Astrocyte (in vitro differentiated cells and primary cell): ENCODE measurements at regions not wholly inside any gene's neighbourhood (a gene's known extent, or its start where the extent isn't known, plus 50 kb on each side); places are given as distances from the start of the nearest gene placed in this dataset.

Experiments used
- CTCF ChIP-seq: IDR thresholded peaks from 2 replicates; pipeline ENCODE4 v1.5.1; 2011; ENCODE audit warnings: low read depth, mild to moderate bottlenecking, inconsistent platforms, low read length, moderate library complexity; ENCODE audit not compliant: insufficient read depth
- EZH2 ChIP-seq: IDR thresholded peaks from 2 replicates; pipeline ENCODE4 v1.6.1; 2012; ENCODE audit warnings: mild to moderate bottlenecking, low read length, inconsistent platforms; ENCODE audit not compliant: insufficient read depth

GRCh38 chr11:109040303-109040702, 375.4 kb downstream of the DDX10 start:
- TF ChIP-seq CTCF (no peak), EZH2 (no peak)
